ENCODE measurements at regions not wholly inside any gene's neighbourhood (a gene's known extent, or its start where the extent isn't known, plus 50 kb on each side); places are given as distances from the start of the nearest gene placed in this dataset.

DNA sequence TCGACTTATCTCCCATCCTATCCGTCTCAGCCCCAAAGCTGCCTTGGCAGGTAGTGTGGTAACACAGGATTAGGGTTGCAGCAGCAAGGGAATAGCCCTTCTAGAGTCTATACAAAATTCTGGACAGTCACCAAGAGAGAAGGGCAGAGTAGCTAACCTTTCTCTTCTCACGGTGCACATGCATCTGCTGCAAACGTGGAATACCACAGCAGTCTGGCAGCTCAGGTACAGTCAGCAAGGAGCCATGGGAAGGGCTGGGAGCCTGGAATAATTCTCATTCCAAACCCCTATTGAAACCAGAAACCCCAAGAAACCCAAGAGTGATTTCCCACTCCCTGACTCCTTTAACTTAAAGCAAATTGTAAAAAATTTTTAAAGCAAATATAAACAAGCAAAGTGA is 92.3 kb upstream of the THRB start:
- no peak for DNase-seq
- Histone ChIP-seq H3K27ac (ENCODE audit: low read depth, low read length) (no peak overlapping the region), H3K4me3 (ENCODE audit: low read length) (no peak overlapping the region), H3K9ac (ENCODE audit: extremely low read depth, low read length, poor library complexity, severe bottlenecking) (no peak overlapping the region), H3K36me3 (ENCODE audit: control insufficient read depth, insufficient read depth, low read length) (no peaks in the 10 kb centered on the region), H3K4me1 (ENCODE audit: control insufficient read depth, insufficient read depth, low read length) (no peaks in the 10 kb centered on the region), H3K9me3 (ENCODE audit: control insufficient read depth, low read length) (no peaks in the 10 kb centered on the region), H3K27me3 (ENCODE audit: control insufficient read depth, insufficient read depth, low read length, poor library complexity, severe bottlenecking) (peaks cover 32% of the 10 kb centered on the region)
- WGBS, 2 experiments (ENCODE audit: insufficient coverage in 1 of 2, insufficient read length in 1 of 2): 74% methylated on average over 4 of the region's 4 CpGs; no CpG with 5 or more reads in 1 of the 2 experiments
- Mint-ChIP-seq H3K27ac (no peak overlapping the region), H3K36me3 (ENCODE audit: low read depth) (no peaks in the 10 kb centered on the region), H3K9me3 (no peaks in the 10 kb centered on the region), H3K27me3 (ENCODE audit: insufficient read depth) (no peaks in the 10 kb centered on the region), H3K4me3 (no peak overlapping the region), H3K4me1 (no peaks in the 10 kb centered on the region)
- TF ChIP-seq, protein P1, sequence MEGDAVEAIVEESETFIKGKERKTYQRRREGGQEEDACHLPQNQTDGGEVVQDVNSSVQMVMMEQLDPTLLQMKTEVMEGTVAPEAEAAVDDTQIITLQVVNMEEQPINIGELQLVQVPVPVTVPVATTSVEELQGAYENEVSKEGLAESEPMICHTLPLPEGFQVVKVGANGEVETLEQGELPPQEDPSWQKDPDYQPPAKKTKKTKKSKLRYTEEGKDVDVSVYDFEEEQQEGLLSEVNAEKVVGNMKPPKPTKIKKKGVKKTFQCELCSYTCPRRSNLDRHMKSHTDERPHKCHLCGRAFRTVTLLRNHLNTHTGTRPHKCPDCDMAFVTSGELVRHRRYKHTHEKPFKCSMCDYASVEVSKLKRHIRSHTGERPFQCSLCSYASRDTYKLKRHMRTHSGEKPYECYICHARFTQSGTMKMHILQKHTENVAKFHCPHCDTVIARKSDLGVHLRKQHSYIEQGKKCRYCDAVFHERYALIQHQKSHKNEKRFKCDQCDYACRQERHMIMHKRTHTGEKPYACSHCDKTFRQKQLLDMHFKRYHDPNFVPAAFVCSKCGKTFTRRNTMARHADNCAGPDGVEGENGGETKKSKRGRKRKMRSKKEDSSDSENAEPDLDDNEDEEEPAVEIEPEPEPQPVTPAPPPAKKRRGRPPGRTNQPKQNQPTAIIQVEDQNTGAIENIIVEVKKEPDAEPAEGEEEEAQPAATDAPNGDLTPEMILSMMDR (conservative IDR thresholded peaks at IDR 0.05): no peak

DNA sequence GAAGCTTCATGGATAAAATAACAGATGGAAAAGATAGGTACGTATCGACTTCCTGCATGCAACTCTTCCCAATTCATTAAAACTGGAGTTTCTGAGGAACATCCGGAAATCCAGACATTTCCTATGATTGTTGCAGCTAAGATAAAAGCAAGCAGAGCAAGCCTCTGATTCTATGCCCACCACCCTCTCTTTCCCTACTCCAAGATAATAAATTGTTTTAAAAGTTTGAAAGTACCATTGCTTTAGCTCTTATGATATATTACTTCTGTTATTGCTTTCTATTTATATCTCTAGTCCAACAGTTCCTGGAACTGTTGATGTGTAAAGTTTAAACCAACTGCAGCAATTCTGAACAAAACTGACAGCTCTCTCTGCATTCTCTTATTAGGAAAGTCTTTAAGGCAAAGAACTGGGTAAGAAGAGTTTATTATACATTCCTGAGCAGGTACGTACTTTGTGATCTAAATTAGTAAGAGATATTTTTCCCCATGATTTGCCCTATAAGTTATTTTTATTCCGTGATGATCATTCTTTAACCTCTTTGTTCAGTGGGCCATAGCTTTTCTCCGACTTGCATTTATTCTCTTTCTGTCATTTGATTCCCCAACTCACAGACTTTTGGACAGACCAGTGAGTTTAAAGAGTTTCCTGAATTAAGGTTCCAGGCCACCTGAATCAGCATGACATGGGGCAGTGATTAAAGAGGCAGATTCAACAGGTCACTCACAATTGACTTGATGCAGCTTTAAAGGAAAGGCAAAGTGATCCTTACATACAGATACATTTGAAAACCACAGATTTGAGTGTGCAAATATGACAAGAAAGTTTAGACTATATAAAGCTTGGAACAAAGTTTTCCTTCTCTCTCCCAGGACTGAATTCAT is 94.2 kb upstream of the THRB start:
- no peak overlapping the region for H3K9ac ChIP-seq (ENCODE audit: extremely low read depth, low read length, poor library complexity, severe bottlenecking)
- Mint-ChIP-seq H3K27me3 (ENCODE audit: insufficient read depth) (no peaks in the 10 kb centered on the region), H3K36me3 (ENCODE audit: low read depth) (no peaks in the 10 kb centered on the region), H3K9me3 (no peaks in the 10 kb centered on the region), H3K4me3 (no peak overlapping the region), H3K4me1 (peaks cover 4% of the 10 kb centered on the region), H3K27ac (no peak overlapping the region)
- 87% methylated on average over 6 of the region's 6 CpGs; no CpG with 5 or more reads in 1 of the 2 experiments for WGBS, 2 experiments (ENCODE audit: insufficient coverage in 1 of 2, insufficient read length in 1 of 2)
- H3K4me1 ChIP-seq (ENCODE audit: control insufficient read depth, insufficient read depth, low read length): no peaks in the 10 kb centered on the region
- TF ChIP-seq, protein P1 (conservative IDR thresholded peaks at IDR 0.05): no peak
- H3K27ac ChIP-seq (ENCODE audit: low read depth, low read length): no peak overlapping the region
- peaks cover 32% of the 10 kb centered on the region for H3K27me3 ChIP-seq (ENCODE audit: control insufficient read depth, insufficient read depth, low read length, poor library complexity, severe bottlenecking)
- DNase-seq: no peak
- H3K4me3 ChIP-seq (ENCODE audit: low read length): no peak overlapping the region
- H3K9me3 ChIP-seq (ENCODE audit: control insufficient read depth, low read length): no peaks in the 10 kb centered on the region
- H3K36me3 ChIP-seq (ENCODE audit: control insufficient read depth, insufficient read depth, low read length): no peaks in the 10 kb centered on the region

DNA sequence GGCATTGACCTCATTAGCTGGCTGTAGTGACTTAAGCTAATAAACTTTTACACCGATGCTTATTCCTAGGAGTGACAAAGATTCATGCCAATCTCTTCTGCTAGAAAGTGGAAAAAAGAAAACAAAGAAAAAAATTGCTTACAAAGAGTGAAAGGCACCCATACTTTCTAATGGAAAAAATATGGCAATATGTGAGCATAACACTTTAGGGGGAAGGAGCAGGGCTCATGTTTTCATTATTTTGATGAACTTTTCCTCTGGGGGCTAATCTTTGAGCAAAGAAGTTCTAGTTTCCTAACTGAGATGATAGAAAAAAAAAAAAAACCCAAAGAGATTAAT is 94.8 kb upstream of the THRB start:
- TF ChIP-seq, protein P1 (conservative IDR thresholded peaks at IDR 0.05): no peak
- H3K9me3 Mint-ChIP-seq: no peaks in the 10 kb centered on the region
- Histone ChIP-seq H3K27ac (ENCODE audit: low read depth, low read length) (no peak overlapping the region), H3K4me3 (ENCODE audit: low read length) (no peak overlapping the region), H3K27me3 (ENCODE audit: control insufficient read depth, insufficient read depth, low read length, poor library complexity, severe bottlenecking) (peaks cover 32% of the 10 kb centered on the region), H3K9me3 (ENCODE audit: control insufficient read depth, low read length) (no peaks in the 10 kb centered on the region), H3K36me3 (ENCODE audit: control insufficient read depth, insufficient read depth, low read length) (no peaks in the 10 kb centered on the region), H3K4me1 (ENCODE audit: control insufficient read depth, insufficient read depth, low read length) (no peaks in the 10 kb centered on the region), H3K9ac (ENCODE audit: extremely low read depth, low read length, poor library complexity, severe bottlenecking) (no peak overlapping the region)
- DNase-seq: no peak
- H3K27ac Mint-ChIP-seq: no peak overlapping the region
- no peaks in the 10 kb centered on the region for H3K36me3 Mint-ChIP-seq (ENCODE audit: low read depth)
- H3K4me3 Mint-ChIP-seq: no peak overlapping the region
- WGBS, 2 experiments (ENCODE audit: insufficient coverage in 1 of 2, insufficient read length in 1 of 2): 97 to 100% methylated on average over 1 of the region's 1 CpG
- H3K27me3 Mint-ChIP-seq (ENCODE audit: insufficient read depth): no peaks in the 10 kb centered on the region
- peaks cover 7% of the 10 kb centered on the region for H3K4me1 Mint-ChIP-seq

All from endodermal cell (in vitro differentiated cells).